ENCODE measurements at regions not wholly inside any gene's neighbourhood (a gene's known extent, or its start where the extent isn't known, plus 50 kb on each side); places are given as distances from the start of the nearest gene placed in this dataset.
"Not testable (repeated sequence)": the region's sequence is repeated elsewhere in the genome, so short reads cannot be mapped to it uniquely, and the experiment has no call there.

- no peak for DNase-seq
Measured at GRCh38 chr7:48832303-48832845, 92.0 kb upstream of the CDC14C start.

- no peak for DNase-seq
Measured at GRCh38 chr7:48837266-48837665, 87.1 kb upstream of the CDC14C start.

GRCh38 chr7:48839108-48839507 is 85.2 kb upstream of the CDC14C start:
- no peak for DNase-seq

- DNase-seq, result no peak
Measured at GRCh38 chr7:48841739-48842138, 82.6 kb upstream of the CDC14C start.

- DNase-seq, result no peak
Measured at GRCh38 chr7:48847917-48848316, 76.4 kb upstream of the CDC14C start.

- not testable (repeated sequence) for DNase-seq
Measured at GRCh38 chr7:48860447-48860846, 63.9 kb upstream of the CDC14C start.

- DNase-seq, result no peak
Measured at GRCh38 chr7:48868916-48869315, 55.4 kb upstream of the CDC14C start.

GRCh38 chr7:48872548-48872947 is 51.8 kb upstream of the CDC14C start:
- no peak for DNase-seq
